Hepatocyte (in vitro differentiated cells): ENCODE measurements at regions not wholly inside any gene's neighbourhood (a gene's known extent, or its start where the extent isn't known, plus 50 kb on each side); places are given as distances from the start of the nearest gene placed in this dataset.

ENCODE experiments used
- DNase-seq: peaks from one replicate; pipeline ENCODE4 v3.0.0-alpha.2; 2016; ENCODE audit warnings: low spot score
- H2AFZ ChIP-seq: fragments of 200-600 bp; sonication (generic); 2 replicates; pipeline ENCODE4 v1.6.0; 2016; ENCODE audit warnings: antibody characterized with exemption, mild to moderate bottlenecking
- H3K27ac ChIP-seq: fragments of 200-600 bp; sonication (generic); 2 replicates; pipeline ENCODE4 v1.5.1; 2016; ENCODE audit warnings: mild to moderate bottlenecking
- H3K27me3 ChIP-seq: fragments of 200-600 bp; sonication (generic); 2 replicates; pipeline ENCODE4 v1.6.1; 2016
- H3K36me3 ChIP-seq: fragments of 200-600 bp; sonication (generic); replicated peaks from 2 replicates; pipeline ENCODE4 v1.5.1; 2016; ENCODE audit warnings: low read depth; ENCODE audit not compliant: insufficient read depth
- H3K4me1 ChIP-seq: fragments of 200-600 bp; sonication (generic); 2 replicates; pipeline ENCODE4 v1.5.1; 2016; ENCODE audit warnings: mild to moderate bottlenecking, moderate library complexity; ENCODE audit not compliant: insufficient read depth
- H3K4me2 ChIP-seq: fragments of 200-600 bp; sonication (generic); 2 replicates; pipeline ENCODE4 v1.6.0; 2016
- H3K4me3 ChIP-seq: fragments of 200-600 bp; sonication (generic); 2 replicates; pipeline ENCODE4 v1.5.1; 2016; ENCODE audit warnings: mild to moderate bottlenecking
- H3K79me2 ChIP-seq: fragments of 200-600 bp; sonication (generic); 2 replicates; pipeline ENCODE4 v1.6.0; 2017; ENCODE audit warnings: mild to moderate bottlenecking
- H3K9me2 ChIP-seq: fragments of 200-600 bp; sonication (generic); replicated peaks from 2 replicates; pipeline ENCODE4 v1.6.0; 2017; ENCODE audit warnings: mild to moderate bottlenecking; ENCODE audit not compliant: insufficient read depth
- H3K9me3 ChIP-seq: fragments of 200-600 bp; sonication (generic); 2 replicates; pipeline ENCODE4 v1.5.1; 2016; ENCODE audit warnings: low read depth, mild to moderate bottlenecking
- H4K20me1 ChIP-seq: fragments of 200-600 bp; sonication (generic); 2 replicates; pipeline ENCODE4 v1.6.0; 2016; ENCODE audit warnings: mild to moderate bottlenecking; ENCODE audit not compliant: insufficient read depth, poor library complexity, severe bottlenecking
- EZH2 ChIP-seq: fragments of 200-600 bp; sonication (generic); IDR thresholded peaks from 2 replicates; pipeline ENCODE4 v1.6.1; 2016; ENCODE audit warnings: antibody characterized with exemption, mild to moderate bottlenecking, borderline replicate concordance
- EZH2phosphoT487 ChIP-seq: fragments of 200-600 bp; sonication (generic); IDR thresholded peaks from one replicate; pipeline ENCODE4 v1.6.1; 2018; ENCODE audit warnings: antibody characterized with exemption, mild to moderate bottlenecking, low read depth, moderate library complexity; ENCODE audit not compliant: unreplicated experiment, severe bottlenecking
- WGBS: methylation state at CpG from one replicate; pipeline ENCODE4 v1.1.6; 2016; ENCODE audit warnings: low lambda C conversion rate; ENCODE audit errors: missing lambda C conversion rate; 5-methylcytosine and 5-hydroxymethylcytosine counted together
- TF ChIP-seq, protein P1 (sequence below): fragments of 200-600 bp; sonication (generic); IDR thresholded peaks from 2 replicates; pipeline ENCODE4 v1.5.1; 2016; ENCODE audit warnings: antibody characterized with exemption, mild to moderate bottlenecking; ENCODE audit not compliant: poor library complexity

DNA sequence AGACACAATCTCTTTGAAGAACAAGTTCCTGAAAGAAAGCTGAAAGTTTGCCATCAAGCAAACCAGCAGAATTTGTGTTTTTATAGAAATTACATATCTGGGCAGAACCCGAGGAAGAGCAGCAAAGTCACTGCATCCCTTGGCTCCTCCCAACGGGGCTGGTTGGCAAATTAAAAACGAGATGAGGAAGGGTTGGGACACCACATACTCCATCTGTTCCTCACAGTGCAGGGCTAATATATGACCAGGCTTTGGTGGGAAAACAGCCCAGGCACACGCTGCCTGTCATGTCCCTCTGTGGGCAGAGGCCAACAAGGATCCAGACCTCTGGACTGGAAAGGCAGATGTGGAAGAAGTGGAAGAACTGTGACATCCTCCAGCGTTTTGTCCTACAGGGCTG lies 607.3 kb downstream of the CDH26 start:
- no peak for DNase-seq
- no peaks in the 10 kb centered on the region for H3K9me2 ChIP-seq
- no peaks in the 10 kb centered on the region for H3K9me3 ChIP-seq
- no peaks in the 10 kb centered on the region for H3K79me2 ChIP-seq
- peaks cover 5% of the 10 kb centered on the region for H3K27me3 ChIP-seq
- WGBS: 80% methylated on average over 5 of the region's 5 CpGs
- H3K27ac ChIP-seq: no peak overlapping the region
- H3K4me3 ChIP-seq: no peak overlapping the region
- no peaks in the 10 kb centered on the region for H3K36me3 ChIP-seq
- no peak overlapping the region for H3K4me2 ChIP-seq
- no peaks in the 10 kb centered on the region for H4K20me1 ChIP-seq
- no peaks in the 10 kb centered on the region for H3K4me1 ChIP-seq
- TF ChIP-seq, protein P1, sequence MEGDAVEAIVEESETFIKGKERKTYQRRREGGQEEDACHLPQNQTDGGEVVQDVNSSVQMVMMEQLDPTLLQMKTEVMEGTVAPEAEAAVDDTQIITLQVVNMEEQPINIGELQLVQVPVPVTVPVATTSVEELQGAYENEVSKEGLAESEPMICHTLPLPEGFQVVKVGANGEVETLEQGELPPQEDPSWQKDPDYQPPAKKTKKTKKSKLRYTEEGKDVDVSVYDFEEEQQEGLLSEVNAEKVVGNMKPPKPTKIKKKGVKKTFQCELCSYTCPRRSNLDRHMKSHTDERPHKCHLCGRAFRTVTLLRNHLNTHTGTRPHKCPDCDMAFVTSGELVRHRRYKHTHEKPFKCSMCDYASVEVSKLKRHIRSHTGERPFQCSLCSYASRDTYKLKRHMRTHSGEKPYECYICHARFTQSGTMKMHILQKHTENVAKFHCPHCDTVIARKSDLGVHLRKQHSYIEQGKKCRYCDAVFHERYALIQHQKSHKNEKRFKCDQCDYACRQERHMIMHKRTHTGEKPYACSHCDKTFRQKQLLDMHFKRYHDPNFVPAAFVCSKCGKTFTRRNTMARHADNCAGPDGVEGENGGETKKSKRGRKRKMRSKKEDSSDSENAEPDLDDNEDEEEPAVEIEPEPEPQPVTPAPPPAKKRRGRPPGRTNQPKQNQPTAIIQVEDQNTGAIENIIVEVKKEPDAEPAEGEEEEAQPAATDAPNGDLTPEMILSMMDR: no peak
- TF ChIP-seq EZH2 (no peak), EZH2phosphoT487 (no peak)
- no peak overlapping the region for H2AFZ ChIP-seq

DNA sequence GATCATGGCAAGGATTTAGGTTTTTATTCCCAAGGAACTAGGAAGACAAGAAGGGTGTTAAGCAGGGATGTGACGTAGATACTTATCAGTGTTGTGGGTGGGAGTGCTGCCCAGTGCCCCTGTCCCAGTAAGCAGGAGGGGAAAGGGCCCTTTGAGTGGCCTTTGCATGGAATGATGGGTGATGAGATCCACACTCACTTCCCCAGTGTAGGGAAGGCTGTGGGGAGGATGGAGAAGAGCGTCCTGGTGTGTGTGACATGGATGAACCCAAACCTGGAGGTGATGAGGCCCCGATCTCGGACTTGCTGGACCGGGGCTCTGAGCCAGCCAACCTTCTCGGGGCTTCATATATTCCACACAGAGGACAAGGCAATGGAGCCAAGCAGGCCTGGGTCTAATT lies 610.9 kb downstream of the CDH26 start:
- whole genome bisulfite sequencing: 91% methylated on average over 6 of the region's 6 CpGs
- H3K4me3 ChIP-seq: no peak overlapping the region

DNA sequence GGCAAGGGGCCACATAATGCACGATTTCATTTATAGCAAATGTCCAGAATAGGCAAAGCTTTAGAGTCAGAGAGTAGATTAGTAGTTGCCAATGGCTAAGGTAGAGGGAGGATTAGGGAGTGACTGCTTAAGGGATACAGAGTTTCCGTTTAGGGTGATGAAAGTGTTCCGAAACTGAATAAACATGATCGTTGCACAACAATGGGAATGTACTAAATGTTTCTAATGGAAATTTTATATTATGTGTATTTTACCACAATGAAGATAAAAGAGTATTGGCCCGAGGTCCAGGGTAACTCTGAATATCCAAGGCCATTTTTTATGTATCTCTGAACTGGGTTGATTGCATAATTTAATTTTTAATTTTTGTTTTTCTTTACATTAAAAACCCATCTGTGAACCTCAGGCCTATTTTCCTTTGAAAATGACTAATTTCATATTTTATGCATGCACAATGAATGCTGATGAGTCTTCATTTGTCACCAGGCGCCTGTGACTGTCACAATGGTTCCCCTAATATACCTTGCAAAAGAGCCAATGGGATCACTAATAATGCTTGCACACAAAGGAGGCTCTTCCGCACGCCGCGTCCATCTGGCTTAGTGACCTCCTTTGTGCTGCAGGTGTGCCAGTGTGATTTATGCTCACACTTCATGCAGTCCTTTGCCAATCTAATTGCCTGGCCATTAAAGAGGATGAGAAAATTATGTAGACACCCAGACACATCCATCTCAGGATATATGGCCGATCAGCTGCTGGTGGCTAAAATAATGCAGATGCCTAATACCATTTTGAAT lies 612.5 kb downstream of the CDH26 start:
- Histone ChIP-seq H3K27ac (no peak overlapping the region), H3K4me2 (no peak overlapping the region), H3K27me3 (no peaks in the 10 kb centered on the region), H3K36me3 (no peaks in the 10 kb centered on the region), H3K4me1 (no peaks in the 10 kb centered on the region), H3K4me3 (no peak overlapping the region), H2AFZ (no peak overlapping the region), H3K9me2 (no peaks in the 10 kb centered on the region), H3K9me3 (no peaks in the 10 kb centered on the region), H4K20me1 (no peaks in the 10 kb centered on the region), H3K79me2 (no peaks in the 10 kb centered on the region)
- TF ChIP-seq EZH2 (no peak), EZH2phosphoT487 (no peak)
- TF ChIP-seq, protein P1: no peak
- DNase-seq: no peak
- WGBS: 88% methylated on average over 11 of the region's 11 CpGs

More for the DNA sequence above, 610.9 kb downstream of the CDH26 start:
- no peaks in the 10 kb centered on the region for H3K79me2 ChIP-seq
- no peaks in the 10 kb centered on the region for H3K9me3 ChIP-seq
- no peaks in the 10 kb centered on the region for H4K20me1 ChIP-seq
- DNase-seq: no peak
- H3K4me2 ChIP-seq: no peak overlapping the region
- no peaks in the 10 kb centered on the region for H3K4me1 ChIP-seq
- H3K36me3 ChIP-seq: no peaks in the 10 kb centered on the region
- H3K27ac ChIP-seq: no peak overlapping the region
- no peak for TF ChIP-seq EZH2phosphoT487
- no peak for TF ChIP-seq EZH2
- TF ChIP-seq, protein P1: no peak
- H3K9me2 ChIP-seq: no peaks in the 10 kb centered on the region
- no peaks in the 10 kb centered on the region for H3K27me3 ChIP-seq
- no peak overlapping the region for H2AFZ ChIP-seq
